ENCODE measurements at regions not wholly inside any gene's neighbourhood (a gene's known extent, or its start where the extent isn't known, plus 50 kb on each side); places are given as distances from the start of the nearest gene placed in this dataset.

DNA sequence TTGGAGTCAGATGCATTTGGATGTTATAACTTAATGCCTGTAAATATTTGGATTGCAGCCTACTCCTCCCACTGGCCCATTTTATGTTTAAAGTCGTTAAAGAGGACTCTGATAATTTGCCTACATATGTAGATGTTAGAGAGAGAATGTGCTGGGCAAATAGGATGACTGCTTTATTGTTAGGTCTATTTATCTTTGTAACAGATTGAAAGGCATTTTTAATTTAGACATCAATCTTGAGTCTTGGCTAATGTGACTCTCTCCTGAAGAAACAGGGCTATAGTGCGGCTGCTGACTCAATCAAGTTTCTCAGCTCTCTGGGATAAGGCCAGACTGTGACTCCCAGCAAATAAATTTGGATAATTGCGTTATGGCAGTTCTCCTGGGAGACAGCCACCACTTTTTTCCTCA, 1101.4 kb downstream of the CBLN2 start:
- TF ChIP-seq ZNF219 (CRISPR knock-in tag; IDR thresholded peaks at IDR 0.05; ENCODE audit: borderline replicate concordance) (no peak), ZNF263 (CRISPR knock-in tag; IDR thresholded peaks at IDR 0.05; ENCODE audit: low read depth) (no peak), E2F5 (CRISPR knock-in tag; IDR thresholded peaks at IDR 0.05) (no peak), ZNF671 (CRISPR knock-in tag; IDR thresholded peaks at IDR 0.05) (no peak), CREM (CRISPR knock-in tag; IDR thresholded peaks at IDR 0.05) (no peak), ZMAT4 (CRISPR knock-in tag; IDR thresholded peaks at IDR 0.05) (no peak), ZBTB21 (CRISPR knock-in tag; IDR thresholded peaks at IDR 0.05; ENCODE audit: borderline replicate concordance) (no peak), ZNF317 (CRISPR knock-in tag; IDR thresholded peaks at IDR 0.05; ENCODE audit: borderline replicate concordance, low read depth) (no peak), ATF1 (CRISPR knock-in tag; IDR thresholded peaks at IDR 0.05) (no peak), FOXK1 (CRISPR knock-in tag; IDR thresholded peaks at IDR 0.05) (no peak), ATF2 (CRISPR knock-in tag; IDR thresholded peaks at IDR 0.05; ENCODE audit: borderline replicate concordance, low read depth) (no peak), CDX4 (CRISPR knock-in tag; IDR thresholded peaks at IDR 0.05; ENCODE audit: borderline replicate concordance) (no peak), NR2C2 (CRISPR knock-in tag; IDR thresholded peaks at IDR 0.05) (no peak), ZNF121 (CRISPR knock-in tag; IDR thresholded peaks at IDR 0.05) (no peak), ETV6 (CRISPR knock-in tag; IDR thresholded peaks at IDR 0.05) (no peak), SP1 (CRISPR knock-in tag; conservative IDR thresholded peaks at IDR 0.05) (no peak), IRF1 (CRISPR knock-in tag; IDR thresholded peaks at IDR 0.05) (no peak)
- TF ChIP-seq, protein P1, sequence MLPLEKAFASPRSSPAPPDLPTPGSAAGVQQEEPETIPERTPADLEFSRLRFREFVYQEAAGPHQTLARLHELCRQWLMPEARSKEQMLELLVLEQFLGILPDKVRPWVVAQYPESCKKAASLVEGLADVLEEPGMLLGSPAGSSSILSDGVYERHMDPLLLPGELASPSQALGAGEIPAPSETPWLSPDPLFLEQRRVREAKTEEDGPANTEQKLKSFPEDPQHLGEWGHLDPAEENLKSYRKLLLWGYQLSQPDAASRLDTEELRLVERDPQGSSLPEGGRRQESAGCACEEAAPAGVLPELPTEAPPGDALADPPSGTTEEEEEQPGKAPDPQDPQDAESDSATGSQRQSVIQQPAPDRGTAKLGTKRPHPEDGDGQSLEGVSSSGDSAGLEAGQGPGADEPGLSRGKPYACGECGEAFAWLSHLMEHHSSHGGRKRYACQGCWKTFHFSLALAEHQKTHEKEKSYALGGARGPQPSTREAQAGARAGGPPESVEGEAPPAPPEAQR (CRISPR knock-in tag; IDR thresholded peaks at IDR 0.05): no peak
- TF ChIP-seq, protein P2, sequence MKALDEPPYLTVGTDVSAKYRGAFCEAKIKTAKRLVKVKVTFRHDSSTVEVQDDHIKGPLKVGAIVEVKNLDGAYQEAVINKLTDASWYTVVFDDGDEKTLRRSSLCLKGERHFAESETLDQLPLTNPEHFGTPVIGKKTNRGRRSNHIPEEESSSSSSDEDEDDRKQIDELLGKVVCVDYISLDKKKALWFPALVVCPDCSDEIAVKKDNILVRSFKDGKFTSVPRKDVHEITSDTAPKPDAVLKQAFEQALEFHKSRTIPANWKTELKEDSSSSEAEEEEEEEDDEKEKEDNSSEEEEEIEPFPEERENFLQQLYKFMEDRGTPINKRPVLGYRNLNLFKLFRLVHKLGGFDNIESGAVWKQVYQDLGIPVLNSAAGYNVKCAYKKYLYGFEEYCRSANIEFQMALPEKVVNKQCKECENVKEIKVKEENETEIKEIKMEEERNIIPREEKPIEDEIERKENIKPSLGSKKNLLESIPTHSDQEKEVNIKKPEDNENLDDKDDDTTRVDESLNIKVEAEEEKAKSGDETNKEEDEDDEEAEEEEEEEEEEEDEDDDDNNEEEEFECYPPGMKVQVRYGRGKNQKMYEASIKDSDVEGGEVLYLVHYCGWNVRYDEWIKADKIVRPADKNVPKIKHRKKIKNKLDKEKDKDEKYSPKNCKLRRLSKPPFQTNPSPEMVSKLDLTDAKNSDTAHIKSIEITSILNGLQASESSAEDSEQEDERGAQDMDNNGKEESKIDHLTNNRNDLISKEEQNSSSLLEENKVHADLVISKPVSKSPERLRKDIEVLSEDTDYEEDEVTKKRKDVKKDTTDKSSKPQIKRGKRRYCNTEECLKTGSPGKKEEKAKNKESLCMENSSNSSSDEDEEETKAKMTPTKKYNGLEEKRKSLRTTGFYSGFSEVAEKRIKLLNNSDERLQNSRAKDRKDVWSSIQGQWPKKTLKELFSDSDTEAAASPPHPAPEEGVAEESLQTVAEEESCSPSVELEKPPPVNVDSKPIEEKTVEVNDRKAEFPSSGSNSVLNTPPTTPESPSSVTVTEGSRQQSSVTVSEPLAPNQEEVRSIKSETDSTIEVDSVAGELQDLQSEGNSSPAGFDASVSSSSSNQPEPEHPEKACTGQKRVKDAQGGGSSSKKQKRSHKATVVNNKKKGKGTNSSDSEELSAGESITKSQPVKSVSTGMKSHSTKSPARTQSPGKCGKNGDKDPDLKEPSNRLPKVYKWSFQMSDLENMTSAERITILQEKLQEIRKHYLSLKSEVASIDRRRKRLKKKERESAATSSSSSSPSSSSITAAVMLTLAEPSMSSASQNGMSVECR (CRISPR knock-in tag; IDR thresholded peaks at IDR 0.05; ENCODE audit: borderline replicate concordance): no peak
- TF ChIP-seq, protein P3, sequence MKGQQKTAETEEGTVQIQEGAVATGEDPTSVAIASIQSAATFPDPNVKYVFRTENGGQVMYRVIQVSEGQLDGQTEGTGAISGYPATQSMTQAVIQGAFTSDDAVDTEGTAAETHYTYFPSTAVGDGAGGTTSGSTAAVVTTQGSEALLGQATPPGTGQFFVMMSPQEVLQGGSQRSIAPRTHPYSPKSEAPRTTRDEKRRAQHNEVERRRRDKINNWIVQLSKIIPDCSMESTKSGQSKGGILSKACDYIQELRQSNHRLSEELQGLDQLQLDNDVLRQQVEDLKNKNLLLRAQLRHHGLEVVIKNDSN (CRISPR knock-in tag; IDR thresholded peaks at IDR 0.05): no peak
- Mint-ChIP-seq H3K27ac (no peak overlapping the region), H3K36me3 (peaks cover 68% of the 10 kb centered on the region), H3K4me1 (no peaks in the 10 kb centered on the region), H3K4me3 (no peak overlapping the region), H3K27me3 (ENCODE audit: low read depth) (peaks cover 2% of the 10 kb centered on the region; the same call in 1 of the 2 replicates), H3K9me3 (peaks cover 73% of the 10 kb centered on the region)
- ChIA-PET CTCF (no interaction called here), POLR2A (no interaction called here)
- DNase-seq (ENCODE audit: low spot score) (no peak), ATAC-seq (no peak)
